Activated CD4-positive, alpha-beta T cell treated with anti-CD3 and anti-CD28 coated beads, Interleukin-2, amount 50 U/mL, for 24 hours (primary cell): ENCODE measurements at regions not wholly inside any gene's neighbourhood (a gene's known extent, or its start where the extent isn't known, plus 50 kb on each side); places are given as distances from the start of the nearest gene placed in this dataset.
A peak's percentile ranks its signal among the peaks of the same experiment; 100 is the strongest.

Experiments
- DNase-seq, 2 donors: peaks; one replicate each; pipeline ENCODE4 v3.0.0-alpha.2; 2020; ENCODE audit warnings: low read depth in 1 of 2, low spot score in 1 of 2

- DNase-seq: no peak
These were observed 244.0 kb downstream of the SNAPC1 start for GRCh38 chr14:62006116-62006731.

- DNase-seq: no peak
These were observed 253.0 kb downstream of the SNAPC1 start for GRCh38 chr14:62015243-62015642.

GRCh38 chr14:62015945-62016344 lies 253.7 kb downstream of the SNAPC1 start:
- DNase-seq: no peak

- no peak for DNase-seq
These were observed 255.5 kb downstream of the SNAPC1 start for GRCh38 chr14:62017651-62018230.

GRCh38 chr14:62018606-62019005 lies 256.4 kb downstream of the SNAPC1 start:
- no peak for DNase-seq

GRCh38 chr14:62027958-62028357 lies 265.7 kb downstream of the SNAPC1 start:
- no peak for DNase-seq

GRCh38 chr14:62029569-62029924 lies 267.3 kb downstream of the SNAPC1 start:
- DNase-seq: no peak

GRCh38 chr14:62030387-62030786 lies 268.2 kb downstream of the SNAPC1 start:
- no peak for DNase-seq

- no peak for DNase-seq
These were observed 269.3 kb downstream of the SNAPC1 start for GRCh38 chr14:62031504-62031903.

- no peak for DNase-seq
These were observed 291.0 kb downstream of the SNAPC1 start for GRCh38 chr14:62053188-62053587.

- DNase-seq: no peak
These were observed 294.6 kb downstream of the SNAPC1 start for GRCh38 chr14:62056789-62057188.

GRCh38 chr14:62062645-62063044 lies 300.4 kb downstream of the SNAPC1 start:
- no peak for DNase-seq

- DNase-seq: no peak
These were observed 302.6 kb downstream of the SNAPC1 start for GRCh38 chr14:62064751-62065323.

- no peak for DNase-seq
These were observed 304.1 kb downstream of the SNAPC1 start for GRCh38 chr14:62066304-62066703.

GRCh38 chr14:62071039-62071438 lies 308.8 kb downstream of the SNAPC1 start:
- no peak for DNase-seq

GRCh38 chr14:62076368-62076767 lies 314.1 kb downstream of the SNAPC1 start:
- no peak for DNase-seq

GRCh38 chr14:62076825-62077605 lies 314.8 kb downstream of the SNAPC1 start:
- no peak for DNase-seq

GRCh38 chr14:62077676-62078261 lies 315.5 kb downstream of the SNAPC1 start:
- DNase-seq: peak in 1 of 2 donors; percentile 8

GRCh38 chr14:62079038-62079437 lies 316.8 kb downstream of the SNAPC1 start:
- no peak for DNase-seq

- no peak for DNase-seq
These were observed 318.9 kb downstream of the SNAPC1 start for GRCh38 chr14:62081012-62081612.

GRCh38 chr14:62081951-62082350 lies 319.7 kb downstream of the SNAPC1 start:
- DNase-seq: no peak
